ENCODE measurements at regions not wholly inside any gene's neighbourhood (a gene's known extent, or its start where the extent isn't known, plus 50 kb on each side); places are given as distances from the start of the nearest gene placed in this dataset.

GRCh38 chr5:1960595-1961303 is 78.0 kb upstream of the IRX4 start:
- TF ChIP-seq, protein P1, sequence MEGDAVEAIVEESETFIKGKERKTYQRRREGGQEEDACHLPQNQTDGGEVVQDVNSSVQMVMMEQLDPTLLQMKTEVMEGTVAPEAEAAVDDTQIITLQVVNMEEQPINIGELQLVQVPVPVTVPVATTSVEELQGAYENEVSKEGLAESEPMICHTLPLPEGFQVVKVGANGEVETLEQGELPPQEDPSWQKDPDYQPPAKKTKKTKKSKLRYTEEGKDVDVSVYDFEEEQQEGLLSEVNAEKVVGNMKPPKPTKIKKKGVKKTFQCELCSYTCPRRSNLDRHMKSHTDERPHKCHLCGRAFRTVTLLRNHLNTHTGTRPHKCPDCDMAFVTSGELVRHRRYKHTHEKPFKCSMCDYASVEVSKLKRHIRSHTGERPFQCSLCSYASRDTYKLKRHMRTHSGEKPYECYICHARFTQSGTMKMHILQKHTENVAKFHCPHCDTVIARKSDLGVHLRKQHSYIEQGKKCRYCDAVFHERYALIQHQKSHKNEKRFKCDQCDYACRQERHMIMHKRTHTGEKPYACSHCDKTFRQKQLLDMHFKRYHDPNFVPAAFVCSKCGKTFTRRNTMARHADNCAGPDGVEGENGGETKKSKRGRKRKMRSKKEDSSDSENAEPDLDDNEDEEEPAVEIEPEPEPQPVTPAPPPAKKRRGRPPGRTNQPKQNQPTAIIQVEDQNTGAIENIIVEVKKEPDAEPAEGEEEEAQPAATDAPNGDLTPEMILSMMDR (IDR thresholded peaks at IDR 0.05) = no peak
- no peak for TF ChIP-seq POLR2A (IDR thresholded peaks at IDR 0.05)

All from ovary (tissue), 3 donors.